Fibroblast of villous mesenchyme (primary cell): ENCODE measurements at regions not wholly inside any gene's neighbourhood (a gene's known extent, or its start where the extent isn't known, plus 50 kb on each side); places are given as distances from the start of the nearest gene placed in this dataset.
"Not testable (repeated sequence)": the region's sequence is repeated elsewhere in the genome, so short reads cannot be mapped to it uniquely, and the experiment has no call there.

Experiments used
- DNase-seq: peaks from one replicate; pipeline ENCODE4 v3.0.0-alpha.2; 2010; ENCODE audit warnings: low read depth
- H3K4me3 ChIP-seq: 2 replicates; pipeline ENCODE4 v1.5.1; 2011; ENCODE audit warnings: low read depth, mild to moderate bottlenecking, low read length
- CTCF ChIP-seq: IDR thresholded peaks from 2 replicates; pipeline ENCODE4 v1.5.1; 2012; ENCODE audit warnings: low read depth, mild to moderate bottlenecking, low read length; ENCODE audit not compliant: insufficient read depth

GRCh38 chr11:45374653-45375059, 88.5 kb upstream of the SYT13 start:
- no peak overlapping the region for H3K4me3 ChIP-seq
- DNase-seq: no peak
- TF ChIP-seq CTCF: no peak

GRCh38 chr11:45374130-45374529, 88.0 kb upstream of the SYT13 start:
- no peak for DNase-seq
- no peak overlapping the region for H3K4me3 ChIP-seq
- no peak for TF ChIP-seq CTCF

GRCh38 chr11:45373506-45374035, 87.4 kb upstream of the SYT13 start:
- no peak for TF ChIP-seq CTCF
- H3K4me3 ChIP-seq: no peak overlapping the region
- no peak for DNase-seq

GRCh38 chr11:45372414-45372813, 86.3 kb upstream of the SYT13 start:
- H3K4me3 ChIP-seq, DNase-seq: not testable (repeated sequence)

GRCh38 chr11:45371251-45372115, 85.3 kb upstream of the SYT13 start:
- peak; percentile 58 for DNase-seq
- peak; percentile 94 for TF ChIP-seq CTCF
- H3K4me3 ChIP-seq: no peak overlapping the region

GRCh38 chr11:45369313-45369712, 83.2 kb upstream of the SYT13 start:
- H3K4me3 ChIP-seq: no peak overlapping the region
- TF ChIP-seq CTCF: no peak
- no peak for DNase-seq

GRCh38 chr11:45368697-45369096, 82.6 kb upstream of the SYT13 start:
- no peak overlapping the region for H3K4me3 ChIP-seq
- no peak for TF ChIP-seq CTCF
- no peak for DNase-seq
